GM12892 (cell line): ENCODE measurements at regions not wholly inside any gene's neighbourhood (a gene's known extent, or its start where the extent isn't known, plus 50 kb on each side); places are given as distances from the start of the nearest gene placed in this dataset.

Experiments
- POLR2A ChIP-seq: IDR thresholded peaks from 2 replicates; pipeline ENCODE4 v1.6.1; 2011; ENCODE audit warnings: low read depth, low read length, control low read depth
- POLR2AphosphoS5 ChIP-seq: IDR thresholded peaks from 2 replicates; pipeline ENCODE4 v1.6.1; 2011; ENCODE audit warnings: low read depth, low read length, control low read depth

DNA sequence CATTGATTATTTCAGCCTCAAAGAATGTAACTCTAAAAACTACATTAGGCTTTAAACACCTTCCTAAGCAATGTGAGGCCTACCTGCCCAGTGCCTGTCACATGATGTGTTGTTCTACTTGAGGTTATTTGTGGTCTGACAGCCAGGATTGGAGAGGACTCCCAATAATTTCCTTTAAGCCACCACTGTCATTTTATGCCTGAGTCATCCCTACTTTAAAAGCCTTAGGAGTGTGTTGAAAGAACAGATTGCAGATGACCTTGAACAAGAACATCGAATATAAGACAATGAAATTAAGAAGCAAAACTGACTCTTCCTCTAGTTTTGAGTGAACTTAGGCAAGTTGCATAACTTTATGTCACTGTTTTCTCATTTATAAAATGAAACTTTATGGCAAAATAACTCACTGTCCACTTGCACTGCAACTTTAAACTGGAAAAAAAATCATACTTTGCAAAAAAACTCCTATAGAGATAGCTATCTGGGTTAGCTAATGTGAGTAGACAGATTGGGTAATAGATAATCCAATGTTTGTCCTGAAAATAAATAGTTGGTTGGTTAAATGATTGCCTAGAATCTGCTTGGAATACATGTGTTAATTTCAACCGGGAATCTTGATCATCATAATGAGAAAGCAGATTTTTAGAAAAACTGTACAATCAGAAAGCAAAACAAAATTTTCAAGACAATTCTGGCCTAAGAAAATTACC lies 361.2 kb downstream of the SUCLA2 start:
- no peak for TF ChIP-seq POLR2AphosphoS5
- TF ChIP-seq POLR2A, result no peak
